GM19351 (cell line): ENCODE measurements at regions not wholly inside any gene's neighbourhood (a gene's known extent, or its start where the extent isn't known, plus 50 kb on each side); places are given as distances from the start of the nearest gene placed in this dataset.
"Not testable (repeated sequence)": the region's sequence is repeated elsewhere in the genome, so short reads cannot be mapped to it uniquely, and the experiment has no call there.

ENCODE experiments used
- ATAC-seq: cut with Tn5 transposase; IDR thresholded peaks from one replicate; pipeline ENCODE4 v1.9.1; 2021; ENCODE audit warnings: mild to moderate bottlenecking, moderate library complexity; ENCODE audit not compliant: unreplicated experiment

DNA sequence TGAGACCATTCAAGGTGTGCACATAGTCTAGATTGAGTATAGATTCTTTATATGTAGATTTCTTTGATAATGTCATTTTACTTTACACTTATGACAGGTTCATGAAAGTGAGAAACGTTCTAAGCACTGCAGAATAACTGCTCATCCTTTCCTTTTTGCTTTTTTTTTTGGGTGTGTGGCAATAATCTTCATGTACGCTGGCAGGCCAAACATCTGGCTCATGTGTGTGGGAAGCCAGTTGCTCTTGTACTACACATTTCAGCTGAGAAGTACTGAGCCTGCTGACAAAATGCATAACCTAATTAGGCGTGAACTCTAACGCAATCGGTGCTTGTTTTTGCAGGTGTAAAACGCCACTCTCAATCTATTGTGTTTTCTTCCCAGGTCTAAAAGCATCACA, 350.8 kb upstream of the KAZN start:
- no peak for ATAC-seq

DNA sequence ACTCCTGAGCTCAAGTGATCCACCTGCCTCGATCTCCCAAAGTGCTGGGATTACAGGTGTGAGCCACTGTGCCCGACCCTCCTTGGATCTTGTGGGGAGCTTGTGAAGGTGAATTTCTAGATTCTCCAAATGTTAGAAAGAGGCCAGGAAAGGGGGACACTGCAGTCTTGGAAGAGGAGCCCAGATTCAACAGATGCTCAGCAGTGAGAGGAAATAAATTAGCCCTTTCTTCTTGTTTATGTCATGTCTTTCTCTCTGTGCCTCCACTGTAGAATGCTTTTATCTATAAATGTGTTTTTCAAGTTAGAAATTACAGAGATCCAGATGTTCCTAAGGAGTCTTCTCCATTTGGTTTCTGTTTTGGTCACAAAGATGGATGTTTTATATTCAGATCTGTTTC, 346.6 kb upstream of the KAZN start:
- no peak for ATAC-seq

DNA sequence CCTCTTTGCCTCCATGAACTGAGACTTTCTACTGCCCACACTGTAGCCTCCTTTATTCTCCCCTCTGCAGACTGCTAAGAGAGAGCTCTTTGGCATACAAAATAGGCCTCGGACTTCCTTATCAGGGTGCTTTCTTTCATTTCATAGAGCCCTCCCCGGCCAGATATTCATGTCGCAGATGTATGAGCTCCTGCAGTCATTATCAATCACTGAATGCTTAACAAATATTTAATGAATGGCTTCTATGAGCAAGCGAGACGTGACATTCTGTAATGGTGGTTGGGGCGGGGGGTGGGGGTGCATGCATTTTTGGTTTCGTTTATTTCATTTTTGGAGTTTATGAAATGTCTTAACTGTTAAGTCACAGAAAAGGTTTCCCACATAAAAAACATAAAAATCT, 344.8 kb upstream of the KAZN start:
- ATAC-seq = no peak

DNA sequence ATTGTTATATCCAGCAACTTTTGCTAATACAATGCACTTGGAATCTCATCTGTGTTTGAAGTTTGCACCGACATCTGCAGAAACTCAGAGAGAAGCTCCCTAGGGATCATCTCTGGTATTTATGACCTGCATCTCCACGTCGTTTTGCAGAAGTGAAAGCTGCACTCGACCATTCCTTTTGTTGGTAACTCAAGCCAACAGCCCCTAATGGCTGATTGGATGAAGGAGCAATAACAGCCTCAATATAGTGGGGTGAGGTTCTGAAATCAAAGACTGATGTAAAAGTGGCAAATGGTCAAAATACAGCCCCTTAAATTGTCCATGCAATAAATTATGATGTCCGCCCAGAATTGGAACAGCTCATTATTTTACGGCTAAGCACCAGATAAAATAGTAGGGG, 344.2 kb upstream of the KAZN start:
- ATAC-seq = no peak

DNA sequence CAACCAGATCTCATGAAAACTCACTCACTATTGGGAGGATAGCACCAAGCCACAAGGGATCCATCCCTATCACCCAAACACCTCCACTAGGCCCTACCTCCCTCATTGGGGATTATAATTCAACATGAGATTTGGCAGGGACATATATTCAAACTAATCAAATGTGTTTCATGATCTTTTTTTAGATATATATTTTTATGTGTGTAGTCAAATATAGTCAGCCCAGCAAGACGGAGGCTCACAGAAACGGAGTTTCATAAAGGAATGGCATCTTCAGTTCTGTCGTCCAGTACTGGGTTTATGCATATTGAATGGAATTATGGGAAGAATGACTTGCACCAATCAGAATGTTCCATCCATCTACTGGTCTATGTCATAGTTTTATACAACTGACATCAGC, 343.3 kb upstream of the KAZN start:
- no peak for ATAC-seq

DNA sequence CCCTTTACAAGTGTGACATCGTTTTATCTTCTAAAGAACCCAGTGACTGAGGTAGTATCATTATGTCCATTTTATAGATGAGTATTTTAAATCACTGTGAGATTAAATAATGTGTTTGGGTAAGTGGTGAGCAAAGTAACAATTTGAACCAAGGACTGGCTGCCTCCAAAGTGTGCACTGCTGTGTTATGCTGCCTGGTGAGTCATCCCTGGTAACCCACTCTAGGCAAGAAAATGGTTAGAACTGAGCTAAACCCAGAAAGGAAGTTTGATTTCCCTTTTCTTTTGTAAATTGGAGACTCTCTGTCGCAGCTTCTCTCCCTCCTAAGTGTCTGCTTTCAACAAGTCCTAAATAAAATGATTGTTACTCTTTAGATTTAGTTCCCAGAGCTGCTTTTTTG, 342.8 kb upstream of the KAZN start:
- no peak for ATAC-seq

DNA sequence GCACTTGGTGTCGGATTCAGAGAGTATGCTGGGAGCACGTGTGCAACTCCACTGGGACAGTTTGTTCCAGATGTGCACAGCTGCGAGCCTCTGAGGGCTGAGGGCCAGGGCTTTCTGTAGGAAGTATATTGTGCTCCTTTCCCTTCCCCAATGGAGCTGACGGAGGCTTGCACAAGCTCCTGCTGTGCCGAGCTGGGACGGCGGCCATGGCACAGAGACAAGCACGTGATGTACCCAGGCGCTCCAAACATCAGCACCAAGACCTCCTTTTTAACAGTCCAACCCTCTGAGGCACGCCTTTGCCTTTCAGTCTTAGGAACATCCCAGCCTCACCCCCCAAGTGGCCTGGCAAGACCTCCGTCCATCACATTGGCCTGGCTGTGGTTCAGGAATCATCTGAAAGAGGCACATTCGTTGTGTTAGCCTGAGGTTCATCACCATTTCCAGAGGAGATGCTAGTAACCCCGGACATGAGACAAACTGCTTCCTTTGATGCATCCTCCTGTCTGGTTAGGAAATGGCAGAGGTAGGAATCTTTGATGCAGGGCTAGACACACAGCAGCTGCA, 339.2 kb upstream of the KAZN start:
- no peak for ATAC-seq

DNA sequence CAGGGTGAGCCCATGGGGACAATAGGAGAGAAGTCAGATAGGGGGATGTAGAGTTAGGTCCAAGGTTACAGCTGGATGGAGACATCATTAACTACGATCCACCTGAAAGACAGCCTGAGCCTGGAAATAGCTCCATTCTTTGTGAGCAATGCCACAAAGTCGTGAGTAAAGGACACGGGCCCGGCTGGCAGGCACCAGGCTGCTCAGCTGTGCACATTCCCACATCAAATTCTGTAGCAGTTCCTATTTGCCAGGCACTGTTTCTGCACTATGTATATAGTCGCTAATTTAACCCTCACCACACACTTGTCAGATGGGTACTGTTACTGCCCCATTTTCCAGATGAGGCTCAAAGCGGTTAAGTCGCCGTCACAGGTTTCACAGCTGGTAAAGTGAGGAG, 338.0 kb upstream of the KAZN start:
- ATAC-seq = no peak

DNA sequence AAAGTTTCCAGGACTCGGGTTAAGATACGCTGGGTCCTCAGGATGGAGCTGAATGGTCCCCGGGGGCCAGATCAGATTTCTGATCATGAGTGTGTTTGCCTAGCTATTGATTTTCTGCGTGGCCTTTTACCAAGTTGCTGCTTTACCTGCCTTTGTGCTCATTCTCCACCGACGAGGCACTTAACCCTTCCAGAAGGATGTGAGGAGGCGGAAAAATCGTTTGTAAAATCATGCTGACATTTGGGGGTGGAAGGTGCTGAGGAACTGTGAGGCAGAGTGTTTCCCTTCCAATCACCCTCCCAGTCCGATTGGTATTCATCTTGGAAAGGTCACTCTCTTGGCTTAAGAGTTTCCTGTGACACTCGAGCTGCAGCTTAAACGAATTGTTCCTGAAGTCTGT, 337.1 kb upstream of the KAZN start:
- no peak for ATAC-seq

DNA sequence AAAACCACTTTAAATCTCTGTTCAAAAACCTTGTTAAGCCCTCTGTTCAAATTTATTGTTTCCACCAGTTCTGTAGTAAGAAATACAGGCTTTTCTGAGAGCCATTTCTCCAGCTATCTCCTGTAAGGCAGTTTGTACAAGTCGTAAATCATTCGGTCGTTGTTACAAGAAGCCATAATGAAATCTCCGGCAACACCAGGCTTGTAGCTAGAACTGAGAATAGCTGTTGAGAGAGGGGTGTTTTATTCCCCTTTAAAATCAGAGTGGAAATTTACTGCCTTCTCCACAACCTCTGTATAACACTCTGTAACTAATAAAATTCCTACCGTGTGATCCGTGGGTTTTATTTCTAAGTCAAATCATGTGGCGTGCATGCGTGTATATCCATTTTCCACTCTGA, 335.8 kb upstream of the KAZN start:
- ATAC-seq = no peak

DNA sequence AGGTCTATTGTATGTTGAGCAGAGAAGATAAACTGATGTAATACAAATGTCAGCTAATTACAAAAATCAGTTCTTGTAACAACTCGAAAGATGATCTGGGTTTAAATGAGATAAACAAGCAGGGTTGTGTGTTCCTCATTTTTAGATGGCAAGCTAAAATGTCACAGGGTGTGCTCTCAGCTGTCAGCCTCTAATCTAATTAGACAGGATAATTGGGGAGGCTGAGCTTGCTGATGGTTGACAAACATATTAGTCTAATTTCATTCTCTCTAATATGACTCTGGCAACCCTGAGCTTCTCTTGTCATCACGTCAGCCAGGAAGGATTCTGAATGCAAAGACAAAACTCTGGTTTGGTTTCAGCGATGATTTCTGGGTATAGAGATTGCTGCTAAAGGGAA, 335.3 kb upstream of the KAZN start:
- no peak for ATAC-seq

DNA sequence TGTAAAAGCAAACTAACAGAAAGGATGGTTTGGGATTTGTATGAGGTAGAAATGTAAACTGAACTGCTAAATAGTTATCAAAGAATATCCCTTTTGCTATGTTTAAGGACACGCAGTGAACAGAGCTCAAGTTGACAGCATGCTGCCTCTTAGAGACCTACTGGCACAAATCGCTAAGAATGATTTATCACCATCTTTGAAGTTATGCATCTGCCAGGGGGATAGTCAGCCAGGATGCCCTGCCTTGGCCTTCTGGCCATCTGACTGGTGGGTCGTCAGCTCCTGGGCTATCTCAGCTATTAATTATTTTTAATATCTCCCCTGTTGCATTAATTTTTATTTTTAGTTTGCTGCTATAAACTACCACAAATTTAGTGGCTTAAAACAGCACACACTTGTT, 334.8 kb upstream of the KAZN start:
- ATAC-seq = no peak

DNA sequence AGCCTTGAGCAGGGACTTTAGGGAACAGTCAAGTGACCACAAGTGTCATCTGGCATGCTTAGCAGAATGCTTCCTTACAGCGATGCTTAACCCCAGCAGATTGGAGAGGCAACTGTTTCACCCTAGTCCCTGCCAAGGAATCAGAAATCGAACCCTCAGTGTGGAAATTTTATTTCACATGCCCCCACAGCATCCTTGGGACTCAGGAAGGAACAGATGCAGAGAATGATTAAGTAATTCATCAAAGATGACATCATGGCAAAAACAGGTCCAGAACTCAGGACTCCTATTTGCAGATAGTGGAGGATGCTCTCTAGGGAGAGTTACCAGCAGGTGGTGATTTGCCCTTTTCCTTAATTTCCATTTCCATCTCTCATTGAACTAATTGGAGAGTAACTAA, 333.0 kb upstream of the KAZN start:
- ATAC-seq = no peak

DNA sequence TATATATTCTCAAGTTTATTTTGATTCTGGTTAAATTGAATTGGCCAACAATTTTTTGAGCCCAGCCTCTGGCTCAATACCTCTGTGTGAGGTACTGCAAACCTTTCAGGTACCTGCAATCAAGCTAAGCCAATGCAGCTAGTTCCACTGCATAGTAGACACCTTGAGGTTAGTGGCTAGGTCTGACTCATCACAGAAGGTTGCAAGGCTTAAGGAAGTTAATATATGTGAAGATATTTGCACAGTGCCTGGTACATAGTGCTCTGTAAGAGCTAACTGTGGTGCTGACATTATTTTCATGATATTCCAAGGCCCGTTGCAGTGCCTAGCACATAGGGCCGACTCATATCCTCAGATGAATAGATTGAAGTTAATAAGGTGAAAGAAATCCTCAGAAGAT, 330.5 kb upstream of the KAZN start:
- ATAC-seq = no peak

DNA sequence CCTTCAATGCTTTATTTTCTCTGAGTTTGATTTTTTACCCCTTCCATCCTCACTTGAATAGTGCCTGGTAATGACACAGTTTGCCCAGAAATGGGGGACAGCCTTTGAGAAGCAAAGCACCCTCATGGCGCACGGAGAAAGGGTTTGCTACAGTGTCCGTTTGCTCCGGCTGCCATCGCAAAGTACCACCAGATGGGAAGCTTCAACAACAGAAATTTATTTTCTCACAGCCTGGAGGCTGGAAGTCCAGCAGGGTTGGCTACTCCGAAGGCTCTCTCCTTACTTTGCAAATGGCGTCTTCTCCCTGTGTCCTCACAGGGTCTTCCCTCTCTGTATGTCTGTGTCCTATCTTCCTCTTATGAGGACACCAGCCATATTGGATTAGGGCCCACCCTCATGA, 327.7 kb upstream of the KAZN start:
- ATAC-seq = no peak

DNA sequence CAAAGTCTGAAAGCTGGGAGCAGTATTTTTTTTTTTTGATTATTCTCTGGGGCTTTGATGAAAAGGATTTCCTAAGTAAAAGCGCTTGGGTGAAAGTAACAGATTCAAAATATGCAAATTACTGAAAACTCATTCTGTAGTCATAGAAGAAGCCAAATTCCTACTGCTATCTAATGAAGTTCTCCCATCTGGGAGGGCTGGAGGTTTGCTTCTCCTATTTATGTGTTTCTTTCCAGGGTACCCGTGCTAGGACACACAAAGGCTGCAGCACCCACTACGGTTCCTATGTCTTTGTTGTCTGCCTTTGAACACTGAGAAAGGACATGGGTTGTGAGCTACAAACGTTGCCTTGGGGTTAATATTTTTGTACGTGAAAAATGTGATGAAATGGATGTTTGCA, 324.7 kb upstream of the KAZN start:
- no peak for ATAC-seq

DNA sequence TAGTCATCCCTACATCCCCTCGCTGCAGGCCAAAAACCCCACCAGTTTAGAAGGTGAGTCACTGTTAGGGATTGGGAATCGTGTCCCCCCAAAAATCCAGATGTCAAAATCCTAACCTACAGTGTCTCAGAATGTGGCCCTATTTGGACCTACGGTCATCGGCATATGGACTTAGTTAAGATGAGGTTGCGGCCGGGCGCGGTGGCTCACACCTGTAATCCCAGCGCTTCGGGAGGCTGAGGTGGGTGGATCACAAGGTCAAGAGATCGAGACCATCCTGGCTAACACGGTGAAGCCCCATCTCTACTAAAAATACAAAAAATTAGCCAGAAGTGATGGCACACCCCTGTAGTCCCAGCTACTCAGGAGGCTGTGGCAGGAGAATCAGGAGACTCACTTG, 318.6 kb upstream of the KAZN start:
- not testable (repeated sequence) for ATAC-seq

DNA sequence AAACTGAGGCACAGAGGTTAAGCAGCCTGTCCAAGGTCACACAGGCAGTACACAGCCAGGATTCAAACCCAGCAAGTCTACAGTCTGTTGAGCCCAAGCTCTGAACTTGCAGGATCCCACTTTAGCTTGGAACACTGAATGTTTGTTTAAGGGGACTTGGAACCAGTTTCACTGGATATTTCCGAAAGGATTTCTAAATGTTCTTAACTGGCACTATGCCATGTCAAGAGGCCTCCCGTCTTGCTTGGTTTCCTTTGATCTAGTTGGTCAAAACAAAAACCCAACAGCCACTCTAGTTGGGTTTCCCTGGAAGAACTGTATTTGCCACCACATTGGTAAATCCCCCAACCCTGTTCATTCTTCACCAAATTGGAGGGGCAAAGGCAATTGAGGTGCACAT, 317.6 kb upstream of the KAZN start:
- ATAC-seq = no peak

DNA sequence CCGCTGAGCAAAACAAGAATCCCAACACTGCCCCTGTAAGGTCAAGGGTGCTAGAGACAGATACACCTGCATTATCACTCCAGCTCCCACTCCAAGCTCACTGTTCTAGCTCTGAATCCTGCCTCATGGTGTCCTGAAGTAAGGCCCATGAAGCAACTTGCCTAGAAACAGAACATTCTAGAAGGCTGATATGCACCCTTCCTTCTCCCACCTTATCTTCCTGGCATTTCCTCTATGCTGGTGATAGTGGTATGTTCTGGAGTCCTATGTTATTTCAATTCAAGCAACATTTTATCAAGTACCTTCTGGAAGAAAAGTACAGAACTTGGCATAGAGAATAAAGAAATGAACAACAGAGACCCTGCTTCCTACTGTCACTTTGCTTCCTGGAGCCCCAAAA, 317.1 kb upstream of the KAZN start:
- ATAC-seq = no peak

DNA sequence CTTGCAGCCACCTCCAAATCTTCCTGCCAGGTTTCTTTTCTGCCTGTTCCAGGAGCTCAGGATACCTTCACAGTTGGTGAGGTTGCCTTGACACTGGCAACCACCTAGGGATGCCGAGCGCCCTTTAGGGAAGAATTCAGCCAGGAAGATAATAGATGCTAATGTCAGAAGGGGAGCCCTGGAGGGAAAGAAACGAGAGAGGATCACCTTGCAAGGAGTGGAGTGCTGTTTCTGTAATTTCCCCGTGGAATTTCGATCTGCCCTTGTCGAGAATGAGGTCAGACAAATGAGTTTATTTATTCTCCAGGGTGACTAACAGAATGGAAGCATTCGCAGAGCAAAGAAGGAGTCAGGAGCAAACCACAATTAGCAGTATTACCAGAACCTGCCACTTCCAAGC, 315.8 kb upstream of the KAZN start:
- no peak for ATAC-seq

DNA sequence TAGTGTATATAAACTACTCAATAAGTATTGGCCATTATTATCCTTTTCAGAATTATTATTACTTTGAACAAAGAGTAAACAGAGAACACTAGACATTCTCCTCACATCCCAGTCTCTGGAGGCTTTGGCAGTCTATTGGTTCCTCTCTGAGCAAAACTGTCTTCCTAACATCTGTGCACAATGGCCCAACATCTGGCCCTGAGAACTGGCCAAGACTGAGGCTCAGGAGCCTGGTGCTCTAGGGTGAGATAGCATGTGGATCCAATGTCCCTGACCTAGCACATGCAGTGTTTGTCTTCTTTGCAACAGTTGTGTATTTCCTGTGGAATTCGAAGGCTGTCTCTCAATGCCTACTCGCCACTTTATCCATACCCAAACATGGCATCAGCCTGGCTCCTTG, 313.2 kb upstream of the KAZN start:
- no peak for ATAC-seq

DNA sequence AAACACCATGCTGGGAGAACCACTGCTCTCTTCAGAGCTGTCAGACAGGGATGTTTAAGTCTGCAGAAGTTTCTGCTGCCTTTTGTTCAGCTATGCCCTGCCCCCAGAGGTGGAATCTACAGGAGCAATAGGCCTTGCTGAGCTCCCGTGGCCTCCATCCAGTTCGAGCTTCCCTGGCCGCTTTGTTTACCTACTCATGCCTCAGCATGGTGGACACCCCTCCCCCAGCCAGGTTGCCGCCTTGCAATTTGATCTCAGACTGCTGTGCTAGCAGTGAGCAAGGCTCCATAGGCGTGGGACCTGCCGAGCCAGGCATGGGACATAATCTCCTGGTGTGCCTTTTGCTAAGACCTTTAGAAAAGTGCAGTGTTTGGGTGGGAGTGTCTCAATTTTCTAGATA, 307.3 kb upstream of the KAZN start:
- ATAC-seq = not testable (repeated sequence)

DNA sequence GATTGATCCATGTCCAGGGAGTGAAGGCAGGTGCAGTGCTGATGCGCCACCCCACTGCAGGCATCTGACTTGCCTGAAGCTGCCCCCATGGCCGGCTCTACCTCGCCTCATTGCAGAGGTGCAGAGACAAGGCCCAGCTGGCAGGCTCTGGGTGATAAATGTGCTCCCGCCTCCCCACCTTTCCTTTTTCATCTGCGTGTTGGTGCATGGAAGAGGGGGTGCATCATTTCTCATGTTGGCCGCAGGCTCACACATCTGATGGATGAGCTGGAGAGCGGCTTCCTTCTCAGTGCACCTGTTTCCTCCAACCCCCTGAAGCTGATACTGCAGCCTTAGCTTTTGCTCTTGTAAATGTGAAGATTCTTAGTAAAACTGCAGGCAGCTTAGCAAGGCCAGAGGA, 306.0 kb upstream of the KAZN start:
- no peak for ATAC-seq

DNA sequence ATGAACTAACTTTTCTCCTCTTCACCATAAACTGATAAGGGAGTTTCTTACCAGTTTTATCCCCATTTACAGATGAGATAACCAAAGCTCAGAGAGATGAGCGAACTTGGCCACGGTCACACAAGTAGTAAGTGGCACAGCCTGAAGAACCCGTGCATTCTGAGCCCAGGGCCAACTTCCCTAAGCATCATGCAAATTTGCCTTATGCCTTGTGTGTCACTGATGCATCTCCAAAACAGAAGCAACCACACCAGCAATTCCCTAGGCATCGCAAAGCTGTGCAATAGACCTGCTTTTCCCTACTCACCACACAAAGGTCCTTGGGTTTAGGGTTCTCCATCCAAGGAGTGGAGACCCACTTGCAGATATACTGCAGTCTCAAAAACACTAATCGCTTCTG, 304.5 kb upstream of the KAZN start:
- no peak for ATAC-seq
